ENCODE measurements at regions not wholly inside any gene's neighbourhood (a gene's known extent, or its start where the extent isn't known, plus 50 kb on each side); places are given as distances from the start of the nearest gene placed in this dataset.

DNA sequence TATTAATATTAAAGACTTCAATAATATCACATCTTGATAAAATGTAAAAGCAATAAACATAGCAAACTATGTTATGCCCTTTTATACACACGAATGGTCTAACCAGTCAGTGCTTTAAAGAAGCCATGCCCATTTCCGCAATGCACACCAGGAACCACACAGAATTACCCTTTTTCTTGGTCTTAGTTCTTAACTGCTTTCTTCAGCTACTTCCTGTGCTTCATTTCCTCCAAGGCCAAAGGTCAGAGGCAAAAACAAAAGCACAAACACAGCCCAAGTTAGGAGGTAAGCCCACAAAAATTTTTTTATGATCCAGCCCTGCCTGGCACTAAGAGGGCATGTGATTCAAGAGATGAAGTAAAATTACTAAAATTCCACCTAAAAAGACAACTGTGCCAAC is 267.2 kb downstream of the FBXO15 start:
- H2BK120ac ChIP-seq (ENCODE audit: low read depth, low read length), result no peak overlapping the region

DNA sequence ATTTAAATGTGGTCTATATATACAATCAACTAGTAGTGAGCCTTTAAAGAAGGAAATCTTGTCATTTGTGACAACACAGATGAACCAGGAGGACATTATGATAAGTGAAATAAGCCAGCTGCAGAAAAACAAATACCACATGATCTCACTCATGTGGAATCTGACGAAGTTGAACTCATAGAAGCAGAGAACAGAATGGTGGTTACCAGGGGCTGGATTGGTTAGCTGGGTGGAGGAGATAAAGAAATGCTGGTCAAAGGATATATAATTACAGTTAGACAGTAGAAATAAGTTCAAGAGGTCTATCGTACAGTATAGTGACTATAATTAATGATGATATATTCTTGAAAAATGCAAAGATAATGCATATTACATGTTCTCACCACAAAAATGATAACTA is 267.9 kb downstream of the FBXO15 start:
- no peak overlapping the region for H2AK5ac ChIP-seq (ENCODE audit: low read length, severe bottlenecking)
- DNase-seq, result peak; percentile 70
- H3K27me3 ChIP-seq (ENCODE audit: control insufficient read depth in 1 of 2, insufficient read depth in 1 of 2, low read length in 2 of 2), result no peaks in the 10 kb centered on the region
- H3K9me3 ChIP-seq (ENCODE audit: control insufficient read depth, low read length), result no peaks in the 10 kb centered on the region
- no peaks in the 10 kb centered on the region for H3K79me1 ChIP-seq (replicated peaks; ENCODE audit: low read length, poor library complexity, severe bottlenecking)
- H2BK15ac ChIP-seq (ENCODE audit: low read depth, poor library complexity, severe bottlenecking), result no peak overlapping the region
- no peak overlapping the region for H3K23ac ChIP-seq (ENCODE audit: low read length in 2 of 2)
- no peak overlapping the region for H4K8ac ChIP-seq (ENCODE audit: low read length)
- no peak overlapping the region for H2BK12ac ChIP-seq (ENCODE audit: low read length in 2 of 2)
- H3K27ac ChIP-seq (ENCODE audit: low read length, poor library complexity, severe bottlenecking), result no peak overlapping the region
- H4K91ac ChIP-seq (ENCODE audit: low read length), result no peak overlapping the region
- no peak overlapping the region for H3K14ac ChIP-seq (ENCODE audit: low read length in 2 of 2)
- H3K36me3 ChIP-seq (ENCODE audit: control insufficient read depth in 1 of 2, insufficient read depth in 2 of 2, low read depth in 1 of 2, low read length in 2 of 2), result no peaks in the 10 kb centered on the region
- no peak overlapping the region for H3K4me3 ChIP-seq (ENCODE audit: insufficient read depth in 1 of 2, low read depth in 1 of 2, low read length in 2 of 2)
- H2BK5ac ChIP-seq (ENCODE audit: low read depth, low read length, poor library complexity, severe bottlenecking), result no peak overlapping the region
- no peak overlapping the region for H3K9ac ChIP-seq (ENCODE audit: low read length)
- no peaks in the 10 kb centered on the region for H3K4me1 ChIP-seq (ENCODE audit: control insufficient read depth, insufficient read depth, low read depth, low read length)
- H3K4ac ChIP-seq (ENCODE audit: low read depth in 1 of 2, low read length in 2 of 2), result no peak overlapping the region
- H2AFZ ChIP-seq (ENCODE audit: low read depth, low read length), result no peak overlapping the region
- no peak overlapping the region for H3K4me2 ChIP-seq (ENCODE audit: low read length, poor library complexity, severe bottlenecking)
- 8% methylated on average over 1 of the region's 2 CpGs for WGBS
- no peak overlapping the region for H2BK120ac ChIP-seq (ENCODE audit: low read depth, low read length)
- no peak overlapping the region for H3K18ac ChIP-seq (ENCODE audit: low read depth in 1 of 2, low read length in 2 of 2)

More for the DNA sequence above, 267.2 kb downstream of the FBXO15 start:
- H3K4me2 ChIP-seq (ENCODE audit: low read length, poor library complexity, severe bottlenecking), result no peak overlapping the region
- H3K27ac ChIP-seq (ENCODE audit: low read length, poor library complexity, severe bottlenecking), result no peak overlapping the region
- peak overlapping the region in 1 of 2 experiments; percentile 21 for H2BK12ac ChIP-seq (ENCODE audit: low read length in 2 of 2)
- no peaks in the 10 kb centered on the region for H3K79me1 ChIP-seq (replicated peaks; ENCODE audit: low read length, poor library complexity, severe bottlenecking)
- no peak overlapping the region for H4K8ac ChIP-seq (ENCODE audit: low read length)
- no peak overlapping the region for H2AK5ac ChIP-seq (ENCODE audit: low read length, severe bottlenecking)
- H2AFZ ChIP-seq (ENCODE audit: low read depth, low read length), result no peak overlapping the region
- peak overlapping the region in 1 of 2 experiments; percentile 41 for H3K4ac ChIP-seq (ENCODE audit: low read depth in 1 of 2, low read length in 2 of 2)
- H2BK5ac ChIP-seq (ENCODE audit: low read depth, low read length, poor library complexity, severe bottlenecking), result no peak overlapping the region
- H3K36me3 ChIP-seq (ENCODE audit: control insufficient read depth in 1 of 2, insufficient read depth in 2 of 2, low read depth in 1 of 2, low read length in 2 of 2), result no peaks in the 10 kb centered on the region
- no peaks in the 10 kb centered on the region for H3K4me1 ChIP-seq (ENCODE audit: control insufficient read depth, insufficient read depth, low read depth, low read length)
- H4K91ac ChIP-seq (ENCODE audit: low read length), result no peak overlapping the region
- H2BK15ac ChIP-seq (ENCODE audit: low read depth, poor library complexity, severe bottlenecking), result no peak overlapping the region
- no peak overlapping the region for H3K9ac ChIP-seq (ENCODE audit: low read length)
- 49% methylated on average over 2 of the region's 2 CpGs for WGBS
- no peak overlapping the region for H3K23ac ChIP-seq (ENCODE audit: low read length in 2 of 2)
- no peak overlapping the region for H3K4me3 ChIP-seq (ENCODE audit: insufficient read depth in 1 of 2, low read depth in 1 of 2, low read length in 2 of 2)
- H3K18ac ChIP-seq (ENCODE audit: low read depth in 1 of 2, low read length in 2 of 2), result no peak overlapping the region
- H3K27me3 ChIP-seq (ENCODE audit: control insufficient read depth in 1 of 2, insufficient read depth in 1 of 2, low read length in 2 of 2), result no peaks in the 10 kb centered on the region
- H3K9me3 ChIP-seq (ENCODE audit: control insufficient read depth, low read length), result no peaks in the 10 kb centered on the region
- peak; percentile 22 for DNase-seq
- no peak overlapping the region for H3K14ac ChIP-seq (ENCODE audit: low read length in 2 of 2)

DNA sequence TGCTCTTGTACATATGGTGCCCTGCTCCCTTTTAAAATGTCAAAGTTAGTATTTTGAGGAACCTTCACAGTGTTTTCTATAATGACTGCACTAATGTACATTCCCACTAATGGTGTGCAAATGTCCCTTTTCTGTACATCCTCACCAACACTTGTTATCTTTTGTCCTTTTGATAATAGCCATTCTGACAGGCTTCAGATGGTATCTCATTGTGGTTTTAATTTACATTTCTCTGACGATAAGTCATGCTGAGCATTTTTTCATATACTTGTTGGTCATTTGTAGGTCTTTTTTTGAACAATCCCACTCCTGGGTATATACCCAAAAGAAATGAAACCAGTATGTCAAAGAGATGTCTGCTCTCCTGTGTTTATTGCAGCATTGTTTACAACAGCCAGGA is 268.3 kb downstream of the FBXO15 start:
- Histone ChIP-seq H3K9me3 (ENCODE audit: control insufficient read depth, low read length) (no peaks in the 10 kb centered on the region), H2AFZ (ENCODE audit: low read depth, low read length) (no peak overlapping the region), H3K27ac (ENCODE audit: low read length, poor library complexity, severe bottlenecking) (no peak overlapping the region), H3K27me3 (ENCODE audit: control insufficient read depth in 1 of 2, insufficient read depth in 1 of 2, low read length in 2 of 2) (no peaks in the 10 kb centered on the region), H4K91ac (ENCODE audit: low read length) (no peak overlapping the region), H2BK120ac (ENCODE audit: low read depth, low read length) (no peak overlapping the region), H3K4me2 (ENCODE audit: low read length, poor library complexity, severe bottlenecking) (no peak overlapping the region), H3K9ac (ENCODE audit: low read length) (no peak overlapping the region), H3K18ac (ENCODE audit: low read depth in 1 of 2, low read length in 2 of 2) (no peak overlapping the region), H3K4me1 (ENCODE audit: control insufficient read depth, insufficient read depth, low read depth, low read length) (no peaks in the 10 kb centered on the region), H3K4me3 (ENCODE audit: insufficient read depth in 1 of 2, low read depth in 1 of 2, low read length in 2 of 2) (no peak overlapping the region), H4K8ac (ENCODE audit: low read length) (no peak overlapping the region), H3K4ac (ENCODE audit: low read depth in 1 of 2, low read length in 2 of 2) (no peak overlapping the region), H2BK12ac (ENCODE audit: low read length in 2 of 2) (no peak overlapping the region), H3K14ac (ENCODE audit: low read length in 2 of 2) (no peak overlapping the region), H2BK5ac (ENCODE audit: low read depth, low read length, poor library complexity, severe bottlenecking) (no peak overlapping the region), H3K36me3 (ENCODE audit: control insufficient read depth in 1 of 2, insufficient read depth in 2 of 2, low read depth in 1 of 2, low read length in 2 of 2) (no peaks in the 10 kb centered on the region), H2BK15ac (ENCODE audit: low read depth, poor library complexity, severe bottlenecking) (no peak overlapping the region), H2AK5ac (ENCODE audit: low read length, severe bottlenecking) (no peak overlapping the region), H3K79me1 (replicated peaks; ENCODE audit: low read length, poor library complexity, severe bottlenecking) (no peaks in the 10 kb centered on the region), H3K23ac (ENCODE audit: low read length in 2 of 2) (no peak overlapping the region)
- WGBS, result no CpG with 5 or more reads among the region's 1 CpG
- no peak for DNase-seq

GRCh38 chr18:73869182-73869581 is 278.5 kb downstream of the FBXO15 start:
- no peak overlapping the region for H3K9ac ChIP-seq (ENCODE audit: low read length)
- H3K27ac ChIP-seq (ENCODE audit: low read length, poor library complexity, severe bottlenecking), result no peak overlapping the region

More at GRCh38 chr18:73869182-73869581, 278.5 kb downstream of the FBXO15 start:
- Histone ChIP-seq H3K79me1 (replicated peaks; ENCODE audit: low read length, poor library complexity, severe bottlenecking) (no peaks in the 10 kb centered on the region), H3K36me3 (ENCODE audit: control insufficient read depth in 1 of 2, insufficient read depth in 2 of 2, low read depth in 1 of 2, low read length in 2 of 2) (no peaks in the 10 kb centered on the region), H3K14ac (ENCODE audit: low read length in 2 of 2) (no peak overlapping the region), H2AFZ (ENCODE audit: low read depth, low read length) (no peak overlapping the region), H2BK12ac (ENCODE audit: low read length in 2 of 2) (no peak overlapping the region), H3K18ac (ENCODE audit: low read depth in 1 of 2, low read length in 2 of 2) (no peak overlapping the region), H2BK5ac (ENCODE audit: low read depth, low read length, poor library complexity, severe bottlenecking) (no peak overlapping the region), H3K4me2 (ENCODE audit: low read length, poor library complexity, severe bottlenecking) (no peak overlapping the region), H2BK120ac (ENCODE audit: low read depth, low read length) (no peak overlapping the region), H3K23ac (ENCODE audit: low read length in 2 of 2) (no peak overlapping the region), H4K8ac (ENCODE audit: low read length) (no peak overlapping the region), H2AK5ac (ENCODE audit: low read length, severe bottlenecking) (no peak overlapping the region), H3K27me3 (ENCODE audit: control insufficient read depth in 1 of 2, insufficient read depth in 1 of 2, low read length in 2 of 2) (peaks cover 0 to 5% of the 10 kb centered on the region in 2 experiments), H3K4ac (ENCODE audit: low read depth in 1 of 2, low read length in 2 of 2) (no peak overlapping the region), H3K9me3 (ENCODE audit: control insufficient read depth, low read length) (no peaks in the 10 kb centered on the region), H4K91ac (ENCODE audit: low read length) (no peak overlapping the region), H3K4me1 (ENCODE audit: control insufficient read depth, insufficient read depth, low read depth, low read length) (no peaks in the 10 kb centered on the region), H2BK15ac (ENCODE audit: low read depth, poor library complexity, severe bottlenecking) (no peak overlapping the region), H3K4me3 (ENCODE audit: insufficient read depth in 1 of 2, low read depth in 1 of 2, low read length in 2 of 2) (no peak overlapping the region)
- WGBS, result 86% methylated on average over 2 of the region's 3 CpGs
- no peak for DNase-seq
